ENCODE measurements at regions not wholly inside any gene's neighbourhood (a gene's known extent, or its start where the extent isn't known, plus 50 kb on each side); places are given as distances from the start of the nearest gene placed in this dataset.

- H3K27me3 Mint-ChIP-seq, result peaks cover 3% of the 10 kb centered on the region
- H3K36me3 Mint-ChIP-seq, result no peaks in the 10 kb centered on the region
- no peak overlapping the region for H3K27ac Mint-ChIP-seq
- no peaks in the 10 kb centered on the region for H3K4me1 Mint-ChIP-seq
- H3K4me3 Mint-ChIP-seq, result no peak overlapping the region
- H3K9me3 Mint-ChIP-seq, result peaks cover 37% of the 10 kb centered on the region
These were observed 125.7 kb upstream of the NBEA start for GRCh38 chr13:34816245-34816884.

GRCh38 chr13:34816908-34817665, 125.0 kb upstream of the NBEA start:
- H3K4me3 Mint-ChIP-seq, result no peak overlapping the region
- H3K36me3 Mint-ChIP-seq, result no peaks in the 10 kb centered on the region
- H3K9me3 Mint-ChIP-seq, result peaks cover 32% of the 10 kb centered on the region
- H3K27me3 Mint-ChIP-seq, result peaks cover 3% of the 10 kb centered on the region
- no peaks in the 10 kb centered on the region for H3K4me1 Mint-ChIP-seq
- H3K27ac Mint-ChIP-seq, result no peak overlapping the region

- no peaks in the 10 kb centered on the region for H3K4me1 Mint-ChIP-seq
- H3K36me3 Mint-ChIP-seq, result no peaks in the 10 kb centered on the region
- H3K9me3 Mint-ChIP-seq, result peaks cover 20% of the 10 kb centered on the region
- no peak overlapping the region for H3K4me3 Mint-ChIP-seq
- H3K27me3 Mint-ChIP-seq, result peaks cover 3% of the 10 kb centered on the region
- no peak overlapping the region for H3K27ac Mint-ChIP-seq
These were observed 119.4 kb upstream of the NBEA start for GRCh38 chr13:34822650-34823049.

- H3K9me3 Mint-ChIP-seq, result peaks cover 8% of the 10 kb centered on the region
- no peaks in the 10 kb centered on the region for H3K36me3 Mint-ChIP-seq
- H3K4me1 Mint-ChIP-seq, result no peaks in the 10 kb centered on the region
- H3K27ac Mint-ChIP-seq, result no peak overlapping the region
- peaks cover under 1% of the 10 kb centered on the region for H3K27me3 Mint-ChIP-seq
- H3K4me3 Mint-ChIP-seq, result no peak overlapping the region
These were observed 115.6 kb upstream of the NBEA start for GRCh38 chr13:34826432-34826831.

GRCh38 chr13:34833562-34834182, 108.4 kb upstream of the NBEA start:
- Mint-ChIP-seq H3K4me1 (no peaks in the 10 kb centered on the region), H3K27ac (no peak overlapping the region), H3K4me3 (no peak overlapping the region), H3K27me3 (peaks cover 7% of the 10 kb centered on the region), H3K9me3 (peaks cover 4% of the 10 kb centered on the region), H3K36me3 (no peaks in the 10 kb centered on the region)

GRCh38 chr13:34842466-34842865, 99.6 kb upstream of the NBEA start:
- no peaks in the 10 kb centered on the region for H3K36me3 Mint-ChIP-seq
- no peaks in the 10 kb centered on the region for H3K9me3 Mint-ChIP-seq
- no peak overlapping the region for H3K27ac Mint-ChIP-seq
- H3K27me3 Mint-ChIP-seq, result peaks cover 5% of the 10 kb centered on the region
- no peaks in the 10 kb centered on the region for H3K4me1 Mint-ChIP-seq
- no peak overlapping the region for H3K4me3 Mint-ChIP-seq

- Mint-ChIP-seq H3K36me3 (no peaks in the 10 kb centered on the region), H3K4me1 (no peaks in the 10 kb centered on the region), H3K27me3 (no peaks in the 10 kb centered on the region), H3K27ac (no peak overlapping the region), H3K4me3 (no peak overlapping the region), H3K9me3 (no peaks in the 10 kb centered on the region)
These were observed 94.3 kb upstream of the NBEA start for GRCh38 chr13:34847766-34848165.

- no peaks in the 10 kb centered on the region for H3K36me3 Mint-ChIP-seq
- no peak overlapping the region for H3K4me3 Mint-ChIP-seq
- no peaks in the 10 kb centered on the region for H3K9me3 Mint-ChIP-seq
- H3K27me3 Mint-ChIP-seq, result no peaks in the 10 kb centered on the region
- H3K27ac Mint-ChIP-seq, result no peak overlapping the region
- H3K4me1 Mint-ChIP-seq, result no peaks in the 10 kb centered on the region
These were observed 92.7 kb upstream of the NBEA start for GRCh38 chr13:34849406-34849805.

- Mint-ChIP-seq H3K27me3 (no peaks in the 10 kb centered on the region), H3K9me3 (no peaks in the 10 kb centered on the region), H3K4me1 (no peaks in the 10 kb centered on the region), H3K36me3 (no peaks in the 10 kb centered on the region), H3K27ac (no peak overlapping the region), H3K4me3 (no peak overlapping the region)
These were observed 88.9 kb upstream of the NBEA start for GRCh38 chr13:34853161-34853560.

GRCh38 chr13:34857558-34858325, 84.3 kb upstream of the NBEA start:
- H3K4me1 Mint-ChIP-seq, result no peaks in the 10 kb centered on the region

GRCh38 chr13:34862311-34862710, 79.8 kb upstream of the NBEA start:
- Mint-ChIP-seq H3K27ac (no peak overlapping the region), H3K9me3 (no peaks in the 10 kb centered on the region), H3K36me3 (no peaks in the 10 kb centered on the region), H3K4me1 (no peaks in the 10 kb centered on the region), H3K27me3 (peaks cover 1% of the 10 kb centered on the region), H3K4me3 (no peak overlapping the region)

More at GRCh38 chr13:34857558-34858325, 84.3 kb upstream of the NBEA start:
- no peaks in the 10 kb centered on the region for H3K27me3 Mint-ChIP-seq
- no peaks in the 10 kb centered on the region for H3K9me3 Mint-ChIP-seq
- no peaks in the 10 kb centered on the region for H3K36me3 Mint-ChIP-seq
- no peak overlapping the region for H3K4me3 Mint-ChIP-seq
- no peak overlapping the region for H3K27ac Mint-ChIP-seq

GRCh38 chr13:34862716-34863115, 79.4 kb upstream of the NBEA start:
- Mint-ChIP-seq H3K9me3 (no peaks in the 10 kb centered on the region), H3K27me3 (peaks cover 1% of the 10 kb centered on the region), H3K27ac (no peak overlapping the region), H3K4me3 (no peak overlapping the region), H3K4me1 (no peaks in the 10 kb centered on the region), H3K36me3 (no peaks in the 10 kb centered on the region)

GRCh38 chr13:34863360-34864135, 78.5 kb upstream of the NBEA start:
- peaks cover 1% of the 10 kb centered on the region for H3K27me3 Mint-ChIP-seq
- H3K27ac Mint-ChIP-seq, result no peak overlapping the region
- H3K4me1 Mint-ChIP-seq, result no peaks in the 10 kb centered on the region
- H3K9me3 Mint-ChIP-seq, result no peaks in the 10 kb centered on the region
- H3K4me3 Mint-ChIP-seq, result no peak overlapping the region
- H3K36me3 Mint-ChIP-seq, result no peaks in the 10 kb centered on the region

- no peaks in the 10 kb centered on the region for H3K4me1 Mint-ChIP-seq
- H3K27me3 Mint-ChIP-seq, result peaks cover 1% of the 10 kb centered on the region
- no peak overlapping the region for H3K27ac Mint-ChIP-seq
- no peaks in the 10 kb centered on the region for H3K9me3 Mint-ChIP-seq
- no peak overlapping the region for H3K4me3 Mint-ChIP-seq
- H3K36me3 Mint-ChIP-seq, result no peaks in the 10 kb centered on the region
These were observed 77.4 kb upstream of the NBEA start for GRCh38 chr13:34864671-34865070.

GRCh38 chr13:34867590-34867989, 74.5 kb upstream of the NBEA start:
- no peak overlapping the region for H3K27ac Mint-ChIP-seq
- H3K4me3 Mint-ChIP-seq, result no peak overlapping the region
- no peaks in the 10 kb centered on the region for H3K9me3 Mint-ChIP-seq
- H3K4me1 Mint-ChIP-seq, result no peaks in the 10 kb centered on the region
- no peaks in the 10 kb centered on the region for H3K36me3 Mint-ChIP-seq
- peaks cover 1% of the 10 kb centered on the region for H3K27me3 Mint-ChIP-seq
